SK-N-SH (cell line): ENCODE measurements at regions not wholly inside any gene's neighbourhood (a gene's known extent, or its start where the extent isn't known, plus 50 kb on each side); places are given as distances from the start of the nearest gene placed in this dataset.

Experiments
- CTCF ChIA-PET: fragments of 300-600, 350-600 bp; formaldehyde crosslinking; extraction: SDS; loops from one replicate; lab custom pipeline; 2021; lab: Yijun Ruan, JAX
- POLR2A ChIA-PET: fragments of 350-600 bp; sonication (Branson Sonifier 250); formaldehyde crosslinking; extraction: SDS; loops from one replicate; lab custom pipeline; 2020; ENCODE audit warnings: antibody characterized with exemption, inconsistent platforms; lab: Yijun Ruan, JAX
- DNase-seq: peaks from one replicate; pipeline ENCODE4 v3.0.0; 2012
- H2AFZ ChIP-seq: fragments of 200-600 bp; sonication (generic); 2 replicates; pipeline ENCODE4 v1.8.1; 2016; ENCODE audit warnings: antibody characterized with exemption, mild to moderate bottlenecking, low read depth
- H3F3A ChIP-seq: fragments of 200-600 bp; sonication (generic); replicated peaks from 2 replicates; pipeline ENCODE3; 2016; ENCODE audit warnings: antibody characterized with exemption, mild to moderate bottlenecking; ENCODE audit not compliant: insufficient read depth
- H3K27ac ChIP-seq, 2 experiments: fragments of 200-500 bp in 1 of 2; fragments of 200-600 bp in 1 of 2; sonication (Bioruptor generic) in 1 of 2; sonication (generic), shearing (Covaris generic) in 1 of 2; 2 replicates each; pipeline versions ENCODE4 v1.5.1 to v1.6.1; 2014 to 2016; ENCODE audit warnings: low read depth in 2 of 2, inconsistent platforms in 1 of 2, low read length in 1 of 2, mild to moderate bottlenecking in 1 of 2, mixed read lengths in 1 of 2
- H3K27me3 ChIP-seq: fragments of 200-600 bp; sonication (generic), shearing (Covaris generic); 2 replicates; pipeline ENCODE4 v1.6.1; 2016; ENCODE audit warnings: mixed run types; ENCODE audit not compliant: insufficient read depth
- H3K36me3 ChIP-seq, 2 experiments: fragments of 200-500 bp in 1 of 2; fragments of 200-600 bp in 1 of 2; sonication (Bioruptor generic) in 1 of 2; sonication (generic) in 1 of 2; replicated peaks in 1 of 2; 2 replicates each; pipeline versions ENCODE3 to v1.5.1; 2014 to 2016; ENCODE audit warnings: low read length in 1 of 2, mild to moderate bottlenecking in 1 of 2; ENCODE audit not compliant: insufficient read depth in 2 of 2, control insufficient read depth in 1 of 2
- H3K4me1 ChIP-seq, 2 experiments: fragments of 200-500 bp in 1 of 2; fragments of 200-600 bp in 1 of 2; sonication (Bioruptor generic) in 1 of 2; sonication (generic), shearing (Covaris generic) in 1 of 2; 2 replicates each; pipeline versions ENCODE4 v1.5.1 to v1.6.1; 2014 to 2016; ENCODE audit warnings: low read depth in 1 of 2, low read length in 1 of 2, mixed run types in 1 of 2; ENCODE audit not compliant: insufficient read depth in 2 of 2, control insufficient read depth in 1 of 2
- H3K4me2 ChIP-seq: fragments of 200-600 bp; sonication (generic), shearing (Covaris generic); 2 replicates; pipeline ENCODE4 v1.6.1; 2017; ENCODE audit warnings: mixed run types
- H3K4me3 ChIP-seq, 2 experiments: fragments of 200-500 bp in 1 of 2; fragments of 200-600 bp in 1 of 2; sonication (Bioruptor generic) in 1 of 2; sonication (generic), shearing (Covaris generic) in 1 of 2; 2 replicates each; pipeline versions ENCODE4 v1.5.1 to v1.8.1; 2014 to 2016; ENCODE audit warnings: low read depth in 2 of 2, inconsistent platforms in 1 of 2, low read length in 1 of 2, mild to moderate bottlenecking in 1 of 2, mixed read lengths in 1 of 2, moderate library complexity in 1 of 2
- H3K79me2 ChIP-seq: fragments of 200-600 bp; sonication (generic); 2 replicates; pipeline ENCODE4 v1.8.1; 2017; ENCODE audit warnings: mild to moderate bottlenecking; ENCODE audit not compliant: insufficient read depth
- H3K9ac ChIP-seq: fragments of 200-600 bp; sonication (generic); 2 replicates; pipeline ENCODE4 v1.6.1; 2017; ENCODE audit warnings: mixed run types
- H3K9me2 ChIP-seq: fragments of 200-600 bp; sonication (generic); 2 replicates; pipeline ENCODE4 v1.6.1; 2017; ENCODE audit warnings: mixed run types
- H3K9me3 ChIP-seq: fragments of 200-600 bp; sonication (generic); 2 replicates; pipeline ENCODE4 v1.6.1; 2017; ENCODE audit warnings: mixed run types, mild to moderate bottlenecking, moderate library complexity
- H4K20me1 ChIP-seq: fragments of 200-600 bp; sonication (generic); 2 replicates; pipeline ENCODE4 v1.6.1; 2017; ENCODE audit warnings: mild to moderate bottlenecking, mixed run types; ENCODE audit not compliant: insufficient read depth
- CHD2 ChIP-seq: fragments of 150-350 bp; IDR thresholded peaks from 2 replicates; pipeline ENCODE4 v1.6.1; 2018; ENCODE audit warnings: low read length; ENCODE audit not compliant: partially characterized antibody
- FOXM1 ChIP-seq: IDR thresholded peaks from 2 replicates; pipeline ENCODE4 v1.4.0; 2012; ENCODE audit warnings: low read depth, mild to moderate bottlenecking
- GABPA ChIP-seq: IDR thresholded peaks from 2 replicates; pipeline ENCODE4 v1.4.0; 2012; ENCODE audit warnings: low read depth, mild to moderate bottlenecking
- IRF3 ChIP-seq: fragments of 150-350 bp; IDR thresholded peaks from 2 replicates; pipeline ENCODE4 v1.6.1; 2016; ENCODE audit warnings: mild to moderate bottlenecking, low read depth, low read length
- MAX ChIP-seq: IDR thresholded peaks from 2 replicates; pipeline ENCODE4 v1.4.0; 2012; ENCODE audit warnings: low read depth
- NFIC ChIP-seq: IDR thresholded peaks from 2 replicates; pipeline ENCODE4 v1.4.0; 2012; ENCODE audit warnings: borderline replicate concordance
- NRF1 ChIP-seq: IDR thresholded peaks from 2 replicates; pipeline ENCODE4 v1.6.1; 2012; ENCODE audit warnings: low read depth, mild to moderate bottlenecking, low read length
- PBX3 ChIP-seq: IDR thresholded peaks from 2 replicates; pipeline ENCODE4; 2012
- POLR2AphosphoS5 ChIP-seq: IDR thresholded peaks from 2 replicates; pipeline ENCODE4 v1.6.1; 2012; ENCODE audit warnings: low read depth, low read length
- REST ChIP-seq: IDR thresholded peaks from 2 replicates; pipeline ENCODE4 v1.6.1; 2012; ENCODE audit warnings: mild to moderate bottlenecking, low read depth, low read length, moderate library complexity
- RFX5 ChIP-seq: IDR thresholded peaks from 2 replicates; pipeline ENCODE4 v1.6.1; 2012; ENCODE audit warnings: mild to moderate bottlenecking, improper control_type of control experiment, low read length
- SMC3 ChIP-seq: IDR thresholded peaks from 2 replicates; pipeline ENCODE4 v1.6.1; 2012; ENCODE audit warnings: low read depth, low read length, improper control_type of control experiment
- TCF12 ChIP-seq: IDR thresholded peaks from 2 replicates; pipeline ENCODE4 v1.4.0; 2012
- TEAD4 ChIP-seq: IDR thresholded peaks from 2 replicates; pipeline ENCODE4 v1.4.0; 2012; ENCODE audit warnings: mild to moderate bottlenecking, borderline replicate concordance; ENCODE audit not compliant: insufficient read depth
- ZBTB33 ChIP-seq: IDR thresholded peaks from 2 replicates; pipeline ENCODE4 v1.4.0; 2012; ENCODE audit warnings: low read depth, borderline replicate concordance
- WGBS: methylation state at CpG from one replicate; pipeline ENCODE4 v1.1.6; 2017; ENCODE audit warnings: low lambda C conversion rate; 5-methylcytosine and 5-hydroxymethylcytosine counted together

- H2AFZ ChIP-seq: no peak overlapping the region
- no peaks in the 10 kb centered on the region for H3K79me2 ChIP-seq
- POLR2A ChIA-PET: no interaction called here
- no peaks in the 10 kb centered on the region for H3F3A ChIP-seq
- CTCF ChIA-PET: interaction anchor here (1.0 to 1.1 kb wide), 2 partner anchors 68 to 258 kb away, joined by 3 to 4 read pairs; no protein-coding TSS in a partner anchor
- peaks cover 0 to under 1% of the 10 kb centered on the region in 2 experiments; a peak in 2 of 4 replicates for H3K4me1 ChIP-seq
- H3K4me3 ChIP-seq: no peak overlapping the region
- H3K27ac ChIP-seq: no peak overlapping the region
- H3K9me3 ChIP-seq: no peaks in the 10 kb centered on the region
- no peaks in the 10 kb centered on the region for H4K20me1 ChIP-seq
- DNase-seq: no peak
- no peak overlapping the region for H3K9ac ChIP-seq
- 88% methylated on average over 2 of the region's 2 CpGs for WGBS
- no peak for TF ChIP-seq ZBTB33
- TF ChIP-seq SMC3: no peak
- no peak for TF ChIP-seq GABPA
- TF ChIP-seq TEAD4: no peak
- TF ChIP-seq REST: no peak
- no peak for TF ChIP-seq PBX3
- no peak for TF ChIP-seq NRF1
- TF ChIP-seq FOXM1: no peak
- no peak for TF ChIP-seq NFIC
- TF ChIP-seq IRF3: no peak
- TF ChIP-seq RFX5: no peak
- no peak for TF ChIP-seq POLR2AphosphoS5
- TF ChIP-seq CHD2: no peak
- no peak for TF ChIP-seq TCF12
- TF ChIP-seq MAX: no peak
- H3K36me3 ChIP-seq: no peaks in the 10 kb centered on the region
- H3K9me2 ChIP-seq: no peaks in the 10 kb centered on the region
- no peak overlapping the region for H3K4me2 ChIP-seq
- no peaks in the 10 kb centered on the region for H3K27me3 ChIP-seq
Observed at GRCh38 chr5:65068410-65068809, 299.7 kb downstream of the CWC27 start.
